Endometrium (tissue), 2 donors: ENCODE measurements at regions not wholly inside any gene's neighbourhood (a gene's known extent, or its start where the extent isn't known, plus 50 kb on each side); places are given as distances from the start of the nearest gene placed in this dataset.
"Not testable (repeated sequence)": the region's sequence is repeated elsewhere in the genome, so short reads cannot be mapped to it uniquely, and the experiment has no call there.

Source experiments
- FAIRE-seq: peaks from 2 replicates; lab custom pipeline; 2012; peaks lifted over from hg19 to GRCh38; lab: Jason Lieb, UNC
- donor health status: control.
- donor health status: control.

DNA sequence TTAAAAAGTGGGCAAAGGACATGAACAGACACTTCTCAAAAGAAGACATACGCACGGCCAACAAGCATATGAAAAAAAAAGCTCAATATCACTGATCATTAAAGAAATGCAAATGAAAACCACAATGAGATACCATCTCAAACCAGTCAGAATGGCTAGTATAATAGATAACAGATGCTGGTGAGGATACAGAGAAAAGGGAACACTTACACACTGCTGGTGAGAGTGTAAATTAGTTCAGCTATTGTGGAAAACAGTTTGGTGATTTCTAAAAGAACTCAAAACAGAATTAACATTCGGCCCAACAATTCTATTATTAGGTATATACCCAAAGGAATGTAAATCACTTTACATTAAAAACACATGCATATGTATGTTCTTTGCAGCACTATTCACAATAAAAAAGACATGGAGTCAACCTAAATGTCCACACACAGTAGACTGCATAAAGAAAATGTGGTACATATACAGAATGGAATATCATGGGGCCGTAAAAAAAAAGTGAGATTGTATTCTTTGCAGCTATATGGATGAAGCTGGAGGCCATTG is 1569.0 kb downstream of the OLFM4 start:
- FAIRE-seq = no peak

DNA sequence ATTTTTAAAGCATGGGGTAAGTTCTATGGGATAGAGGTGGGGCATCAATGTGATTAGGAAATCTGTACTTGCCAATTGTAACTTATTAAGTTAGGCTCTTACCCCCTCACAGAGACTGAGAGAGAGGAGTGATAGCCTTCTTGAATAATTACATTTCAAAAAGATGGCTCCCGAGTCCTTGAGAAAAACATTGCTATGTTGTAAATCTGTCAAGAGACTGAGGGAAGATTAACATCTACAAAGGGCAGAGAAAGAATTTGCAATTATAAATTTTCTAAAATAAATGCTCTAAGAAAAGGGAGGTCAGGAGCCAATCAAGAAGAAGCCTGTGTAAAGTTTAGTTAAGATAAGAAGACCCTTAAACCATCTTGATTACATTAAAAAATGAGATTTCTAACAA is 1570.8 kb downstream of the OLFM4 start:
- no peak for FAIRE-seq

- FAIRE-seq = no peak
Observed at GRCh38 chr13:54606944-54607343, 1578.3 kb downstream of the OLFM4 start.

- FAIRE-seq = no peak
Observed at GRCh38 chr13:54607421-54607820, 1578.8 kb downstream of the OLFM4 start.

DNA sequence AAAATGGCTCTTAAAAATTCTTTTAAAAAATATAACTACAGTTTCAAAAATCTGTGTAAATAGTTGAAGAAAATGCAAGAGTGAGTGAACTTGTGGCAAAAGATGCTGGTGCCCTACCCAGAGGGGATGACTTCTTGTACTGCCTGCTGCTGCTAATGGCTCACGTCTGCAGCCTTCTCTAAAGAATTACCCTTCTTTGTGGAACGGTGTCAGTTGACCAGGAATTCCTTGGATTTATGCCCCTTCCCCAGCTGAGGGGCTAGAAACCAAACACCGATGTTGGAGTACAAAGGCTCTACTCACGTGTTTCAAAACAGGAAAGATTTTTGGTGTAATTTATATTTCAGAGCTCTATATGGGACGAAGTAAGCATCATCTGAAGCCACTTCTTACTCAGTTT is 1582.8 kb downstream of the OLFM4 start:
- FAIRE-seq = no peak

DNA sequence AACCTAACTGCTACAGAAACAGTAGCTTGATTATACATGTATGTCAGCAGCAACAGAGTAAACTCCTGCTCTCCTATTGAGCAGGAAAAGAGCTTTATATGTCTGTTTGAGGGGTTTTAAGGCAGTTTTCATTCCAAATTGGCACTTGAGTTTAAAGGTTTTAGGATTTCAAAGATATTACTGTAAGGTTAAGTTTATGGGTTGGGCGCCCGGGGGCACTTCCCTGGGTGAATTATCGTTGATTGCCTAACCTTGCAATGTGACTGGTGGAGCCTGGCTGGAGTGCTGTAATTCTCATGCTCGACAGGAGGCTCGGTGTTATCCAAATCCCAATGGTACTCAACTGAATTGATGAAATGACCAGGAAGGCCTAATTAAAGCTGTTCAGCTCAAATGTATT is 1586.1 kb downstream of the OLFM4 start:
- FAIRE-seq = no peak

- not testable (repeated sequence) for FAIRE-seq
Observed at GRCh38 chr13:54626504-54626903, 1597.9 kb downstream of the OLFM4 start.

DNA sequence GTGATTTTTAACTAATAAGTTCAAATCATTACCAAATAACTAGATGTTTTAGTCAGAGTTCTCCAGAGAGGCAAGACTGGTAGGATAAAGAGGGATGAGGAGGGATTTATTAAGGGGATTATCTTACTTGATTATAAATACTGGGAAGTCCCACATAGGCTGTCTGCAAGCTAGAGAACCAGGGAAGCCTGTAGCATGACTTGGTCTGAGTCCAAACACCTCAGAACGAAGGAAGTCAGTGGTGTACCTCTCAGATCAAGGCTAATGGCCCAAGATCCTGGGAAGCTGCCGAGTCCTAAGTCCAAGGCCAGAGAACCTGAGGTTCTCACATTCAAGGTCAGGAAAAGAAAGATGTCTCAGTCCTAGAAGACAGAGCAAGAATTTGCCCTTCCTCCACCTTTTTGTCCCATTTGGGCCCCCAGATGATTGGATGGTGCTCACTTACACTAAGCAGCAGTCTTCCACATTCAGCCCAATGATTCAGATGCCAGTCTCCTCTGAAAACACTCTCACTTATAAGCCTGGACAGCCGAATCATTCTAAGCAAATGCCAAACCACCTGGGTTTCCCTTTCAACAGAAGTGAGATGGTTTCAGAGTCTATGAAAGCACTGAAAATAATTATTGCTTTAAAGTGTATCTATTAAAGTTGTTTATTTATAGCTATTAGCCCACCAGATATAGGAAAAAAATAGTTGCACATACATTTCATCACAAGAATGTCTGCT is 1599.2 kb downstream of the OLFM4 start:
- FAIRE-seq = no peak

- no peak for FAIRE-seq
Observed at GRCh38 chr13:54628383-54628782, 1599.8 kb downstream of the OLFM4 start.

GRCh38 chr13:54633456-54633855 is 1604.8 kb downstream of the OLFM4 start:
- no peak for FAIRE-seq

- FAIRE-seq = no peak
Observed at GRCh38 chr13:54636231-54636630, 1607.6 kb downstream of the OLFM4 start.

GRCh38 chr13:54637366-54637765 is 1608.8 kb downstream of the OLFM4 start:
- no peak for FAIRE-seq

- FAIRE-seq = no peak
Observed at GRCh38 chr13:54640719-54641118, 1612.1 kb downstream of the OLFM4 start.

DNA sequence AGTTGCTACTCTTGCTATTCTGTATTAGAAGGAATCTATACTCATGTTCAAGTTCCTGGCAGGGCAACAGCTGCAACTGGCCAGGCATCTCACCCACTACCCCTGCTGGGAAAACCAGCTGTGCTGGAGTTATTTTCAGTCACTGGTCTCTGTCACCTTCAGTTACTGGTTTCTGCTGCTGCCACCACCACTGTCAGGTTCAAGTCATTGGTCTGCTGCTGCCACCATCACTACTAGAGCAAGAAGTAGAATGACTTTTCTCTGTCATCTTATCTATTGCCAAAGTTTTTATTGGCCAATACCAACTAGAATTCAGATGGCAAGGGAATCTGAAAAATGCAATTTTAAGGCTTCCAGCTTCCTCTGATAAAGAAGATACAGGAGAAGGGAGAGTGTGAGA is 1615.2 kb downstream of the OLFM4 start:
- no peak for FAIRE-seq

GRCh38 chr13:54647275-54647674 is 1618.7 kb downstream of the OLFM4 start:
- no peak for FAIRE-seq

DNA sequence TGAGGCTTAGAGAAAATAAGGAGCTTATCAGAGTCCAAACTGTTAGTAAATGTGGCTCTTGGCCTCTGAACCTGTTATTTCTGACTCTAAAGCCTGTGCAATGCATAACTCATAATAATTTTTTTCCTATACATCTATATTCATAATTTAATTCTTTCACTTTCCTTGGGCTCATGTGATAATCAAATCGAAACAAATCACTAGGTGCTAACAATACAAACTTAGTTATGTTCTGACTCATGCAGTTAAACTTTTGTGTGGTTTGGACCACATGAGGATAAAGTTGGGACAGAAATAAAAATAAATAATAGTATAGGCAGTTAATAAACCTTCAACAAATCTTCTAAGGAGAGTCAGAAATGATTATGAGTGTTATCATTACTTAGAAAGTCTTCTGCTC is 1629.0 kb downstream of the OLFM4 start:
- no peak for FAIRE-seq

GRCh38 chr13:54658771-54659170 is 1630.2 kb downstream of the OLFM4 start:
- FAIRE-seq = no peak

- FAIRE-seq = no peak
Observed at GRCh38 chr13:54660277-54660676, 1631.7 kb downstream of the OLFM4 start.

GRCh38 chr13:54676526-54677113 is 1648.0 kb downstream of the OLFM4 start:
- no peak for FAIRE-seq

GRCh38 chr13:54682184-54682583 is 1653.6 kb downstream of the OLFM4 start:
- FAIRE-seq = no peak

DNA sequence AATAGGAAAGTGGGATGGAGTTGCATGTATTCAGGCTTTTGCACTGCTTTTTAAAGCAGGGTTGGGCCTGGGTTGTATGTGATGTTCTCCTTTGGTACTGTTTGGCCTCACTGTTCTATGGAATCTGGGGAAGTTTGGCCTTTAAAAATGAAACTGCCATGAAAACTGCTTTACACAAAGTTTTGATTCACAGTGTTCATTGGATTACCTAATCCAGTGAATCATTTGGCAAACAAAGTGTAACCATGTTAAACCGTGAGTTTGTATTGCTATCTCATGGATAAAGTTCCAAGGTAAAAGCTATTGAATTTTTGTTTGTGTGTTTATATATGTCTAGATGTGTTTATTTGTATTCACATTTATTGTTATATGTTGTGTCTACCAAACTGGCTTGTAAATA is 1658.6 kb downstream of the OLFM4 start:
- FAIRE-seq = no peak

DNA sequence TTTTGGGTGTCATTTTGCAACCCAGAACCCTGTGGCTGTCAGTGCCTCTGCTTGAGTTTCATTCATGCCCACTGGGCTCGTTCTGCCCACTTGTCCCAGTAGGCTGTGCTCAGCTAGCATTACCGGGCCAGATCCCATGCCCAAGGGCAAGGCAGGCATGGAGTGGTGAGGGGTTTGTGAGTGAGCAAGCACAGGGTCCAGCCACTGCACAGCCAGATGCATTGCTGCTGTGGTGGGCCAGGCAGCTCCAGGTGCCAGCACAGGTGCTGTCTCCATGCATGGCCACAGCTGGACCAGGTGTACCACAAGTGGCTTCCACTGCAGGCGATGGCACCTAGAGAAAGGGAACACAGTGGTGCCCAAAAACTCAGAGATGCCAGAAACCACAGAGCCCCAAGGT is 1671.2 kb downstream of the OLFM4 start:
- FAIRE-seq = no peak

- no peak for FAIRE-seq
Observed at GRCh38 chr13:54705738-54706137, 1677.1 kb downstream of the OLFM4 start.

- no peak for FAIRE-seq
Observed at GRCh38 chr13:54706336-54706735, 1677.7 kb downstream of the OLFM4 start.
